IMR-90 (cell line): ENCODE measurements at regions not wholly inside any gene's neighbourhood (a gene's known extent, or its start where the extent isn't known, plus 50 kb on each side); places are given as distances from the start of the nearest gene placed in this dataset.

Experiments
- ATAC-seq: fragments of 200-7000 bp; cut with Tn5 transposase; 2 replicates; pipeline ENCODE4 v1.9.1; 2020; ENCODE audit warnings: low read depth, mild to moderate bottlenecking, moderate library complexity
- BruUV-seq: library from RNA; stranded (reverse); fragments of 400-500 nt; replicated peaks from 2 replicates; lab custom pipeline; 2021; lab: Mats Ljungman, UMichigan
- CTCF ChIA-PET: fragments of 300-600 bp; formaldehyde crosslinking; extraction: SDS; loops from one replicate; lab custom pipeline; 2021; ENCODE audit warnings: antibody characterized with exemption; lab: Yijun Ruan, JAX
- POLR2A ChIA-PET: fragments of 300-600 bp; sonication (Branson Sonifier 250); formaldehyde crosslinking; loops from one replicate; lab custom pipeline; 2022; ENCODE audit warnings: antibody characterized with exemption; ENCODE audit not compliant: unreplicated experiment; lab: Charles Lee
- DNase-seq: peaks from one replicate; pipeline ENCODE4 v3.0.0; 2013
- H2AFZ ChIP-seq: replicated peaks from 2 replicates; pipeline ENCODE3; 2013; ENCODE audit warnings: low read length, mild to moderate bottlenecking; ENCODE audit not compliant: poor library complexity
- H2AK5ac ChIP-seq: 2 replicates; pipeline ENCODE4 v1.6.1; 2013; ENCODE audit warnings: low read depth, low read length, inconsistent platforms
- H2AK9ac ChIP-seq: replicated peaks from 2 replicates; pipeline ENCODE3; 2013; ENCODE audit warnings: mild to moderate bottlenecking, low read depth, low read length, moderate library complexity; ENCODE audit not compliant: poor library complexity
- H2BK120ac ChIP-seq: 2 replicates; pipeline ENCODE4 v1.6.1; 2013; ENCODE audit warnings: low read depth, low read length, inconsistent platforms
- H2BK15ac ChIP-seq: 3 replicates; pipeline ENCODE4 v1.6.1; 2013; ENCODE audit warnings: low read depth, low read length, inconsistent platforms
- H2BK20ac ChIP-seq: 2 replicates; pipeline ENCODE4 v1.6.1; 2013; ENCODE audit warnings: low read depth, mild to moderate bottlenecking, inconsistent platforms, low read length, moderate library complexity
- H2BK5ac ChIP-seq: 2 replicates; pipeline ENCODE4 v1.6.1; 2013; ENCODE audit warnings: mild to moderate bottlenecking, low read depth, low read length, inconsistent platforms; ENCODE audit not compliant: poor library complexity, severe bottlenecking
- H3K14ac ChIP-seq: replicated peaks from 2 replicates; pipeline ENCODE4 v1.6.1; 2013; ENCODE audit warnings: low read depth, low read length, inconsistent platforms
- H3K18ac ChIP-seq: 2 replicates; pipeline ENCODE4 v1.6.1; 2013; ENCODE audit warnings: low read depth, low read length, control low read depth
- H3K23ac ChIP-seq: 2 replicates; pipeline ENCODE4 v1.6.1; 2013; ENCODE audit warnings: low read depth, low read length, inconsistent platforms
- H3K27ac ChIP-seq: 2 replicates; pipeline ENCODE4 v1.5.1; 2013; ENCODE audit warnings: mild to moderate bottlenecking, control low read depth, low read length; ENCODE audit not compliant: insufficient read depth
- H3K27me3 ChIP-seq: 2 replicates; pipeline ENCODE4 v1.6.1; 2013; ENCODE audit warnings: low read length; ENCODE audit not compliant: control insufficient read depth, insufficient read depth
- H3K36me3 ChIP-seq: 2 replicates; pipeline ENCODE4 v1.6.1; 2013; ENCODE audit warnings: low read length, mixed read lengths; ENCODE audit not compliant: control insufficient read depth, insufficient read depth
- H3K4ac ChIP-seq: 2 replicates; pipeline ENCODE4 v1.6.1; 2013; ENCODE audit warnings: low read depth, low read length, inconsistent platforms
- H3K4me1 ChIP-seq: 2 replicates; pipeline ENCODE4 v1.6.1; 2013; ENCODE audit warnings: low read length, mixed read lengths; ENCODE audit not compliant: control insufficient read depth, insufficient read depth
- H3K4me2 ChIP-seq: 2 replicates; pipeline ENCODE4 v1.6.1; 2013; ENCODE audit warnings: low read depth, mild to moderate bottlenecking, control low read depth, low read length, moderate library complexity
- H3K4me3 ChIP-seq: 2 replicates; pipeline ENCODE4 v1.5.1; 2013; ENCODE audit warnings: low read depth, mild to moderate bottlenecking, control low read depth, low read length, moderate library complexity; ENCODE audit not compliant: insufficient read depth
- H3K56ac ChIP-seq: 2 replicates; pipeline ENCODE4 v1.6.1; 2013; ENCODE audit warnings: low read length, inconsistent platforms; ENCODE audit not compliant: insufficient read depth; ENCODE audit errors: extremely low read depth
- H3K79me1 ChIP-seq, 2 experiments: 2 replicates each; pipeline ENCODE4 v1.6.1; 2013; ENCODE audit warnings: low read length in 2 of 2, inconsistent platforms in 1 of 2, low read depth in 1 of 2
- H3K9ac ChIP-seq: 2 replicates; pipeline ENCODE4 v1.6.1; 2013; ENCODE audit warnings: low read depth, low read length, control low read depth
- H3K9me1 ChIP-seq: 2 replicates; pipeline ENCODE4 v1.6.1; 2013; ENCODE audit warnings: low read length, inconsistent platforms; ENCODE audit not compliant: insufficient read depth
- H3K9me3 ChIP-seq: 2 replicates; pipeline ENCODE4 v1.6.1; 2013; ENCODE audit warnings: low read length; ENCODE audit not compliant: control insufficient read depth, insufficient read depth
- H4K20me1 ChIP-seq: 2 replicates; pipeline ENCODE4 v1.6.1; 2013; ENCODE audit warnings: low read length, inconsistent platforms; ENCODE audit not compliant: insufficient read depth
- H4K5ac ChIP-seq: 2 replicates; pipeline ENCODE4 v1.6.1; 2013; ENCODE audit warnings: mild to moderate bottlenecking, low read depth, low read length, control low read depth
- H4K8ac ChIP-seq, 2 experiments: 2 replicates each; pipeline ENCODE4 v1.6.1; 2013; ENCODE audit warnings: low read depth in 2 of 2, low read length in 2 of 2, control low read depth in 1 of 2, inconsistent platforms in 1 of 2
- H4K91ac ChIP-seq: 2 replicates; pipeline ENCODE4 v1.6.1; 2013; ENCODE audit warnings: low read depth, low read length, inconsistent platforms; ENCODE audit not compliant: insufficient read depth
- RCOR1 ChIP-seq: IDR thresholded peaks from 2 replicates; pipeline ENCODE4 v1.6.1; 2012; ENCODE audit warnings: mild to moderate bottlenecking, low read length, improper control_type of control experiment; ENCODE audit not compliant: insufficient replicate concordance
- WGBS, 2 experiments: methylation state at CpG; one replicate each; pipeline versions ENCODE4 v1.1.5 to v1.1.7; 2013; ENCODE audit warnings: missing lambda C conversion rate in 2 of 2; ENCODE audit not compliant: insufficient read length in 1 of 2; ENCODE audit errors: extremely low coverage in 2 of 2; 5-methylcytosine and 5-hydroxymethylcytosine counted together
- dilution Hi-C: fragments of 300-500 bp; cut with HindIII; formaldehyde crosslinking; loops from one replicate; pipeline ENCODE4 v1.14.3; 2018; ENCODE audit warnings: low sequenced_read_pairs; ENCODE audit not compliant: unreplicated experiment
- in situ Hi-C: fragments of 300-500 bp; cut with MboI; formaldehyde crosslinking; loops from 3 replicates; pipeline ENCODE4 v1.14.3; 2019; ENCODE audit warnings: low sequenced_read_pairs, inconsistent platforms, mixed read lengths
- intact Hi-C: fragments of 100-400 bp; cut with micrococcal nuclease; formaldehyde crosslinking; loops from 2 replicates; pipeline ENCODE4 v1.10.0; 2022

DNA sequence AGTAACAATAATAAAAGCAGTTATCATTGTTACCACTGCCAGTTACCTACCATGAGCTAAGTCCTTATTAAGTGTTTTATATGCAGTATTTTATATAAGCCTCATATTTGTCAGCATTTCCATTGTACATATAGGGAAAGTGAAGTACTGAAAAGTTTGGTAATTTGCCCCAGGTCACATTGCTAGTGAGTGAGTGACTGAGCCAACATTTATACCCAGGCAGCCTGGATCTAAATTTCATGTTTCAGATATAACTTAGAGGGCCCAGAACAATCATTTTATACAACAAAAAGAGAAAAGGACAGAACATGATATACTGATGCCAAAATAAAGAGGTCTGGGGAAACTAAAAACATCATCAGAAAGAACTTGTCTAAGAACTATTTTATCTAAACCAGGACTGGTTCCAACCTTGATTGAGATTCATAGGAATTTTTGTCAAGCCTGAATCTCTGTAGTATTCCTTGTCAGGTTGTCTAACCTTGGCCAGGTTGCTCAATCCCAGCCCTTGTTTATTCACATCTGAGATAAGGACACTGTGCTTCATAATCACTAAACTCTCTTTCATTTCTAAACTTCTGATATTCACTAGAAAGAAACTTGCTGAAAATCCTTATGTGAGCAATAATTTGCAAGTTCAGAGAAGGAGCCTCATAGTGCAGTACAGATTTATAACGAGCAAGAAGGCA is 308.2 kb downstream of the IPMK start:
- Histone ChIP-seq H3K23ac (no peak overlapping the region), H3K18ac (no peak overlapping the region), H3K9me3 (no peaks in the 10 kb centered on the region), H2AK5ac (no peak overlapping the region), H3K36me3 (no peaks in the 10 kb centered on the region), H3K4me1 (no peaks in the 10 kb centered on the region; the same call in 1 of the 2 replicates), H2BK5ac (no peak overlapping the region), H4K20me1 (no peaks in the 10 kb centered on the region), H3K27me3 (no peaks in the 10 kb centered on the region), H3K79me1 (no peaks in the 10 kb centered on the region), H2BK20ac (no peak overlapping the region), H4K5ac (no peak overlapping the region), H3K27ac (no peak overlapping the region), H3K56ac (no peak overlapping the region), H4K8ac (no peak overlapping the region), H3K9ac (no peak overlapping the region), H2BK120ac (no peak overlapping the region), H2AFZ (no peak overlapping the region), H3K9me1 (no peaks in the 10 kb centered on the region; the same call in 1 of the 2 replicates), H3K4ac (no peak overlapping the region), H2BK15ac (no peak overlapping the region), H3K14ac (no peak overlapping the region), H3K4me2 (no peak overlapping the region), H4K91ac (no peak overlapping the region), H2AK9ac (no peak overlapping the region), H3K4me3 (no peak overlapping the region)
- CTCF ChIA-PET: interaction anchor here (0.6 to 0.7 kb wide), 2 partner anchors 20 to 46 kb away, joined by 3 to 5 read pairs; no protein-coding TSS in a partner anchor
- no peak for TF ChIP-seq RCOR1
- dilution Hi-C loops: no loop called here
- ATAC-seq: no peak
- no TSS peak for BruUV-seq
- in situ Hi-C loops: no loop called here
- no CpG with 5 or more reads among the region's 1 CpG for WGBS, 2 experiments
- no peak for DNase-seq
- intact Hi-C loops: no loop called here
- POLR2A ChIA-PET: no interaction called here
